ENCODE measurements at regions not wholly inside any gene's neighbourhood (a gene's known extent, or its start where the extent isn't known, plus 50 kb on each side); places are given as distances from the start of the nearest gene placed in this dataset.

DNA sequence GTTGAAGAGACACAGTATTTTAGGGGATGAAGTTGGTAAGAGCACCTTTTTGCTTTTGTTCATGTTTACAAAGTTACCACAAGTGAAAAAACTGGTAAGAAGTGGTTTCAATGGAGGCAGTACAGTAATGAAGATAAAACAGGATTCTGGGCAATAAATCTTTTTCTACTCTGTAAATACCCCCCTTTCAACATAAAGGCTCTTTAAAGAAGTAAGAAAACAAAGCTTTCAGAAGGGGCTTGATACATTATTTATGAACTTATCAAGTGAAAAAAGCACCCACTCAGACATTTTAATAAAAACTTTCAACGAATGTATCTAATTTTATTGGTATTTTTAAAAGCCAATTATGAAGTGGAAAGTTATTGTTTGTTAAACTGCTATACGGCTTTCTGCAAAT, 522.9 kb downstream of the ZEB2 start:
- TF ChIP-seq, protein P1, sequence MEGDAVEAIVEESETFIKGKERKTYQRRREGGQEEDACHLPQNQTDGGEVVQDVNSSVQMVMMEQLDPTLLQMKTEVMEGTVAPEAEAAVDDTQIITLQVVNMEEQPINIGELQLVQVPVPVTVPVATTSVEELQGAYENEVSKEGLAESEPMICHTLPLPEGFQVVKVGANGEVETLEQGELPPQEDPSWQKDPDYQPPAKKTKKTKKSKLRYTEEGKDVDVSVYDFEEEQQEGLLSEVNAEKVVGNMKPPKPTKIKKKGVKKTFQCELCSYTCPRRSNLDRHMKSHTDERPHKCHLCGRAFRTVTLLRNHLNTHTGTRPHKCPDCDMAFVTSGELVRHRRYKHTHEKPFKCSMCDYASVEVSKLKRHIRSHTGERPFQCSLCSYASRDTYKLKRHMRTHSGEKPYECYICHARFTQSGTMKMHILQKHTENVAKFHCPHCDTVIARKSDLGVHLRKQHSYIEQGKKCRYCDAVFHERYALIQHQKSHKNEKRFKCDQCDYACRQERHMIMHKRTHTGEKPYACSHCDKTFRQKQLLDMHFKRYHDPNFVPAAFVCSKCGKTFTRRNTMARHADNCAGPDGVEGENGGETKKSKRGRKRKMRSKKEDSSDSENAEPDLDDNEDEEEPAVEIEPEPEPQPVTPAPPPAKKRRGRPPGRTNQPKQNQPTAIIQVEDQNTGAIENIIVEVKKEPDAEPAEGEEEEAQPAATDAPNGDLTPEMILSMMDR (IDR thresholded peaks at IDR 0.05): no peak
- TF ChIP-seq POLR2A (IDR thresholded peaks at IDR 0.05) (no peak), POLR2AphosphoS5 (IDR thresholded peaks at IDR 0.05) (no peak)
